GM12892 (cell line): ENCODE measurements at regions not wholly inside any gene's neighbourhood (a gene's known extent, or its start where the extent isn't known, plus 50 kb on each side); places are given as distances from the start of the nearest gene placed in this dataset.

ENCODE experiments used
- POLR2AphosphoS5 ChIP-seq: IDR thresholded peaks from 2 replicates; pipeline ENCODE4 v1.6.1; 2011; ENCODE audit warnings: low read depth, low read length, control low read depth
- TAF1 ChIP-seq: IDR thresholded peaks from 2 replicates; pipeline ENCODE4 v1.6.1; 2011; ENCODE audit warnings: low read depth, mild to moderate bottlenecking, control low read depth, low read length, borderline replicate concordance

- TF ChIP-seq POLR2AphosphoS5 (no peak), TAF1 (no peak)
Observed at GRCh38 chr20:11352041-11352440, 565.7 kb upstream of the BTBD3 start.
